ENCODE measurements at regions not wholly inside any gene's neighbourhood (a gene's known extent, or its start where the extent isn't known, plus 50 kb on each side); places are given as distances from the start of the nearest gene placed in this dataset.
"Not testable (repeated sequence)": the region's sequence is repeated elsewhere in the genome, so short reads cannot be mapped to it uniquely, and the experiment has no call there.

DNA sequence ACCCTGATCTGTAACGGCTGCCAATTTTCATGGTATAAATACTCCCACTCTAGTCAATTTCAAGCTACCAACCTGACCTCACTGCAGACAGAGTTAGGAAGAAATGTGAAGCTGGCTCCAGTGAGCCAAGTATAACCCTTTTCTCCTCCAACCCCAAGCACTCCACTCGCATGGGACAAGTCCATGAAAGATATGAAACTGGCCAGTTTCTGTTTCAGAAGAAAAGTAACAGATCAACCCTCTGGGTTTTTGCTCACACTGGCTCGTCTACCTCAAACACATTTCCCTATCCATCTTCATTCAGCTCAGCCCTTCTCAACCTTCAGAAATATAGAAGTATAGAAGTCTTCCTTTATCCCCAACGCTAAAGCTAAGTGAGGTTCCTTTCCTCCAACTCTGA lies 82.4 kb upstream of the NDP start:
- 44 to 51% (median 50%) methylated on average over 4 of the region's 4 CpGs for WGBS, 3 donors

DNA sequence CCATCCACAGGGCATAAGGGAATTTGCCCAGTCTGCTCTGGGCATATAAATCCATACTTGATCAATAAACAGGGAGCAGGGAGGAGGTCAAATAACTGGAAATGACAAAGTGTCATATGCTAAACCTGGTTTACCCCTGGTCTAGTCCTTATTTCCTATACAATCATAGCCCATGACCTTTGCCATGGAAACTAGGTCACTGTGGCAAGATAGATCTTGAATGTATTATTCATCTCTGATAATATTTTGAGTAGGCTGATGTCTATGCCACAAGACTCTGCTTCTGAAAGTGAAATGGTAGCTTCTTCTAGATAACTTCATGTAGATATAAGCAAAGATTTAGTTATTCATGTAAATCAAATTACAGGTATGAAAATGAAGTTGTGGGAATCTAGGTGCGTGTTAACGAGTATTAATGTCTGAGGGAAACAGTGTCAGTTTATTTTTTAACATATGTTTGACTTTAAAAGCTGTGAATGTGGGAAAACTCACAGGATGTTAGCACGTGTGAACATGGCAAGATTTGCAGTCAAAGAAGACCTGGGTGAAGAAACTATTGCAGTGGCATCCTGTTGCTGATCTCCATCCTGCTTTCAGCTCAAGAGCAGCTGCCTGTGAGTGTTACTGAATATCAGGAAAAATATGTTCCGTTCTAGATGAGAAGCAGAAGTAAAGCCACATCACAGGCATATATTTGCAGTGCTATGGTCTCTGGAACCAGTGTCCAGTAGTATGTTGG lies 81.8 kb upstream of the NDP start:
- no peak for DNase-seq
- Histone ChIP-seq H3K36me3 (no peaks in the 10 kb centered on the region), H3K4me3 (no peak overlapping the region), H3K9me3 (no peaks in the 10 kb centered on the region), H3K27ac (no peak overlapping the region), H3K27me3 (no peaks in the 10 kb centered on the region), H3K4me1 (ENCODE audit: insufficient read depth) (no peaks in the 10 kb centered on the region)
- TF ChIP-seq POLR2A (IDR thresholded peaks at IDR 0.05): no peak
- TF ChIP-seq EP300 (IDR thresholded peaks at IDR 0.05): no peak
- TF ChIP-seq, protein P1, sequence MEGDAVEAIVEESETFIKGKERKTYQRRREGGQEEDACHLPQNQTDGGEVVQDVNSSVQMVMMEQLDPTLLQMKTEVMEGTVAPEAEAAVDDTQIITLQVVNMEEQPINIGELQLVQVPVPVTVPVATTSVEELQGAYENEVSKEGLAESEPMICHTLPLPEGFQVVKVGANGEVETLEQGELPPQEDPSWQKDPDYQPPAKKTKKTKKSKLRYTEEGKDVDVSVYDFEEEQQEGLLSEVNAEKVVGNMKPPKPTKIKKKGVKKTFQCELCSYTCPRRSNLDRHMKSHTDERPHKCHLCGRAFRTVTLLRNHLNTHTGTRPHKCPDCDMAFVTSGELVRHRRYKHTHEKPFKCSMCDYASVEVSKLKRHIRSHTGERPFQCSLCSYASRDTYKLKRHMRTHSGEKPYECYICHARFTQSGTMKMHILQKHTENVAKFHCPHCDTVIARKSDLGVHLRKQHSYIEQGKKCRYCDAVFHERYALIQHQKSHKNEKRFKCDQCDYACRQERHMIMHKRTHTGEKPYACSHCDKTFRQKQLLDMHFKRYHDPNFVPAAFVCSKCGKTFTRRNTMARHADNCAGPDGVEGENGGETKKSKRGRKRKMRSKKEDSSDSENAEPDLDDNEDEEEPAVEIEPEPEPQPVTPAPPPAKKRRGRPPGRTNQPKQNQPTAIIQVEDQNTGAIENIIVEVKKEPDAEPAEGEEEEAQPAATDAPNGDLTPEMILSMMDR (IDR thresholded peaks at IDR 0.05): no peak
- intact Hi-C loops (cut with DNase I): no loop called here
- 64 to 79% (median 69%) methylated on average over 4 of the region's 4 CpGs for WGBS, 3 donors

More for the DNA sequence above, 82.4 kb upstream of the NDP start:
- H3K4me3 ChIP-seq: no peak overlapping the region
- intact Hi-C loops (cut with DNase I): no loop called here
- H3K36me3 ChIP-seq: no peaks in the 10 kb centered on the region
- H3K9me3 ChIP-seq: no peaks in the 10 kb centered on the region
- no peak overlapping the region for H3K27ac ChIP-seq
- TF ChIP-seq EP300 (IDR thresholded peaks at IDR 0.05) (no peak), POLR2A (IDR thresholded peaks at IDR 0.05) (no peak)
- TF ChIP-seq, protein P1 (IDR thresholded peaks at IDR 0.05): no peak
- no peaks in the 10 kb centered on the region for H3K4me1 ChIP-seq (ENCODE audit: insufficient read depth)
- no peak for DNase-seq
- H3K27me3 ChIP-seq: no peaks in the 10 kb centered on the region

DNA sequence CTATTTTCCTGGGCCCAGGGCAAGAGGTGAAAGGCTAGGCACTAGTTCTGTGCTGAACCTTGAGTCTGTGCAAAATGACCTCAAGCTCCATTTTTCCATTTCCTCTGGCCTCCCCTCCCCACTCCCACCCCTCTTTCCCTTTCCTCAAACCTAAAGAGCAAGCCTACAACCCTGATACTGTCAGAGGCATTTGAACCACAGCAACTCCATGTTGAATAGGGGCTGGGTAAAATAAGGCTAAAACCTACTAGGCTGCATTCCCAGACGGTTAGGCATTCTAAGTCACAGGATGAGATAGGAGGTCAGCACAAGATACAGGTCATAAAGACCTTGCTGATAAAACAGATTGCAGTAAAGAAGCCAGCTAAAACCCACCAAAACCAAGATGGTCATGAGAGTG lies 71.9 kb upstream of the NDP start:
- H3K36me3 ChIP-seq; H3K27ac ChIP-seq; intact Hi-C loops (cut with DNase I); H3K4me3 ChIP-seq; DNase-seq; H3K4me1 ChIP-seq (ENCODE audit: insufficient read depth); H3K9me3 ChIP-seq; H3K27me3 ChIP-seq: not testable (repeated sequence)
- 63 to 74% (median 72%) methylated on average over 1 of the region's 1 CpG for WGBS, 3 donors

DNA sequence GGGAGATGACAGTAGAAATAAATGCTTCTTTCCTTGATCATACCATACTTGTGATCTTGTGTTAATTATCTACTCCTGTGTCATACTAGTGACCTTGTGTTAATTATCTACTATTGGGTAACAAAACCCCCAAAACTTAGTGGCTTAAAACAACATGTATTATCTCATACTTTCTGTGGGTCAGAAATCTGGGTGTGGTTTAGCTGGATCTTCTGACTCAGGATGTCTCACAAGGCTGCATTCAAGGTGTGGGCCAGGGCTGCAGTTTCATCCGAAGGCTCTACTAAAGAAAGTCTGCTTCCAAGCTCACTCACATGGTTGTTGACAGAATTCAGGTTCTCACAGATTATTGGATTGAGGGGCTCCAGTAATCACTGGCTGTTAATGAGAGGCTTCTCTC lies 70.3 kb upstream of the NDP start:
- WGBS, 3 donors: 71 to 86% (median 83%) methylated on average over 1 of the region's 1 CpG
- H3K27ac ChIP-seq: no peak overlapping the region
- TF ChIP-seq, protein P1 (IDR thresholded peaks at IDR 0.05): no peak
- TF ChIP-seq EP300 (IDR thresholded peaks at IDR 0.05): no peak
- TF ChIP-seq POLR2A (IDR thresholded peaks at IDR 0.05): no peak
- H3K27me3 ChIP-seq: no peaks in the 10 kb centered on the region
- H3K4me1 ChIP-seq (ENCODE audit: insufficient read depth): no peaks in the 10 kb centered on the region
- intact Hi-C loops (cut with DNase I): no loop called here
- no peaks in the 10 kb centered on the region for H3K9me3 ChIP-seq
- H3K36me3 ChIP-seq: no peaks in the 10 kb centered on the region
- no peak for DNase-seq
- H3K4me3 ChIP-seq: no peak overlapping the region

DNA sequence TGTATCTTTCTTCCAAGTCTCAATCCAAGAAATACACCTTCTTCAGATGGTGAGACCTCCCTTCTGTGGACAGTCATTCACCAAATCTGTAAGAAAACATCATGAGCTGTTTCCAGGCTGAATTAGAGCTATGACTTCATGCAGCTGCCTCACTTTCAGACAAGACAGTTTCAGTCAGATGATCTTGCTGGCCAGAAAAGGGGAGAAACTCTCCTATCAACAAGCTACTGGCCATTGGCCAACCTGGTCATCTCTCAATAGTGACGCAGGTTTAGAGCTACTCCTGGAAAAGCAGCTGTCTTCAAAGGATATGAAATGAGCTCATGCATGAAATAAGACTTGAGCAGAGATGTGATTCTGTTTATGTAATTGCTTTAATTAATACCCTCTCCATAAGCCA lies 69.6 kb upstream of the NDP start:
- no peak for TF ChIP-seq EP300 (IDR thresholded peaks at IDR 0.05)
- TF ChIP-seq POLR2A (IDR thresholded peaks at IDR 0.05): no peak
- TF ChIP-seq, protein P1 (IDR thresholded peaks at IDR 0.05): no peak
- no peaks in the 10 kb centered on the region for H3K27me3 ChIP-seq
- intact Hi-C loops (cut with DNase I): no loop called here
- peak in 3 of 5 donors; percentile 20 to 56 (median 22) for DNase-seq
- no peaks in the 10 kb centered on the region for H3K9me3 ChIP-seq
- 52 to 57% (median 52%) methylated on average over 1 of the region's 1 CpG for WGBS, 3 donors
- H3K4me3 ChIP-seq: no peak overlapping the region
- no peaks in the 10 kb centered on the region for H3K36me3 ChIP-seq
- no peak overlapping the region for H3K27ac ChIP-seq
- no peaks in the 10 kb centered on the region for H3K4me1 ChIP-seq (ENCODE audit: insufficient read depth)
